CD8-positive, alpha-beta memory T cell (primary cell): ENCODE measurements at regions not wholly inside any gene's neighbourhood (a gene's known extent, or its start where the extent isn't known, plus 50 kb on each side); places are given as distances from the start of the nearest gene placed in this dataset.

Experiments
- CTCF ChIA-PET: fragments of 350-600 bp; sonication (Branson Sonifier 250); formaldehyde crosslinking; loops from one replicate; lab custom pipeline; 2021; ENCODE audit warnings: antibody characterized with exemption; lab: Charles Lee
- POLR2A ChIA-PET: fragments of 350-600 bp; sonication (Branson Sonifier 250); formaldehyde crosslinking; loops from one replicate; lab custom pipeline; 2021; ENCODE audit warnings: antibody characterized with exemption; lab: Charles Lee
- DNase-seq, 5 donors: peaks; one replicate each; pipeline versions ENCODE4 v3.0.0 to v3.0.0-alpha.2; 2020 to 2022; ENCODE audit warnings: mixed read lengths in 1 of 5
- H3K27ac ChIP-seq: one replicate; pipeline ENCODE4 v1.7.0; 2013; ENCODE audit warnings: low read depth, mild to moderate bottlenecking, low read length, moderate library complexity
- H3K27me3 ChIP-seq: 2 replicates; pipeline ENCODE4 v1.7.0; 2013; ENCODE audit warnings: low read length, mild to moderate bottlenecking; ENCODE audit not compliant: insufficient read depth, poor library complexity, severe bottlenecking
- H3K36me3 ChIP-seq: 2 replicates; pipeline ENCODE4 v1.7.0; 2013; ENCODE audit warnings: mild to moderate bottlenecking, low read length, moderate library complexity; ENCODE audit not compliant: insufficient read depth
- H3K4me1 ChIP-seq: 2 replicates; pipeline ENCODE4 v1.7.0; 2013; ENCODE audit warnings: mild to moderate bottlenecking, low read length, moderate library complexity; ENCODE audit not compliant: insufficient read depth
- H3K4me3 ChIP-seq: 2 replicates; pipeline ENCODE4 v1.7.0; 2013; ENCODE audit warnings: mild to moderate bottlenecking, low read length
- H3K9me3 ChIP-seq: 2 replicates; pipeline ENCODE4 v1.7.0; 2013; ENCODE audit warnings: mild to moderate bottlenecking, low read length
- H3K27ac Mint-ChIP-seq, 8 donors: one replicate each; pipeline ENCODE4 v1.8.0; 2020 to 2021; ENCODE audit warnings: mixed read lengths in 8 of 8, mild to moderate bottlenecking in 6 of 8, inconsistent platforms in 3 of 8, moderate library complexity in 3 of 8
- H3K27me3 Mint-ChIP-seq, 2 donors: one replicate each; pipeline ENCODE4 v1.8.0; 2020 to 2021; ENCODE audit warnings: mixed read lengths in 2 of 2, mild to moderate bottlenecking in 1 of 2, moderate library complexity in 1 of 2
- H3K36me3 Mint-ChIP-seq, 3 donors: one replicate each; pipeline ENCODE4 v1.8.0; 2020 to 2021; ENCODE audit warnings: mixed read lengths in 3 of 3, inconsistent platforms in 1 of 3, mild to moderate bottlenecking in 1 of 3
- H3K4me1 Mint-ChIP-seq, 3 donors: one replicate each; pipeline ENCODE4 v1.8.0; 2020 to 2021; ENCODE audit warnings: mixed read lengths in 3 of 3, inconsistent platforms in 1 of 3, mild to moderate bottlenecking in 1 of 3
- H3K4me3 Mint-ChIP-seq, 7 donors: one replicate each; pipeline ENCODE4 v1.8.0; 2020 to 2021; ENCODE audit warnings: mixed read lengths in 7 of 7, mild to moderate bottlenecking in 6 of 7, moderate library complexity in 4 of 7, inconsistent platforms in 2 of 7
- H3K9me3 Mint-ChIP-seq, 5 donors: one replicate each; pipeline ENCODE4 v1.8.0; 2020 to 2022; ENCODE audit warnings: mixed read lengths in 5 of 5, mild to moderate bottlenecking in 3 of 5, moderate library complexity in 2 of 5, inconsistent platforms in 1 of 5

DNA sequence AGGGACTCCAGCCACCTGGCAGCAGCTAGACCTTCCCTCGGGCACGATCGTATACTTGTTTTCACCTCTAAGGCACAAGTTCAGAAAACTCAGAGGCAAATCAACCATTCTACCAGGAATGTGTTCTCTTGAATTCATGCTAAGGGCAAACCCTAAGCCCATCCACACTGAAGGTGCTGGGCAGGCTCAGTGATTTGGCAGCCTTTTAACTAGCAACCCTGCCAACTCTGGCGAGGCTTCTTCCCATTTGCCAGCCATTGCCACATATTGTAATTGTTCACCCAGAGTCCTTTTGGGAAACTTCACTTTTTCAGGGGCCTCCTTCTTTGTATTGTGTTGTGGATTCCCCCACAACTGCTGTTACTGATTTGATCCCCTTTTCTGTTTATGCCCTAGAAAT, 298.6 kb upstream of the LDB2 start:
- peaks cover 2 to 3% of the 10 kb centered on the region in 2 donors for H3K27me3 Mint-ChIP-seq
- no peaks in the 10 kb centered on the region for H3K27me3 ChIP-seq
- no peak overlapping the region for H3K27ac Mint-ChIP-seq
- peaks cover 0 to 2% (median 0%) of the 10 kb centered on the region in 5 donors for H3K9me3 Mint-ChIP-seq
- no peak overlapping the region for H3K4me3 ChIP-seq
- ChIA-PET POLR2A (no interaction called here), CTCF (no interaction called here)
- H3K36me3 Mint-ChIP-seq: no peaks in the 10 kb centered on the region
- no peak overlapping the region for H3K4me3 Mint-ChIP-seq
- no peak overlapping the region for H3K27ac ChIP-seq
- H3K4me1 ChIP-seq: no peaks in the 10 kb centered on the region
- no peaks in the 10 kb centered on the region for H3K4me1 Mint-ChIP-seq
- DNase-seq: no peak
- no peaks in the 10 kb centered on the region for H3K9me3 ChIP-seq
- H3K36me3 ChIP-seq: no peaks in the 10 kb centered on the region

DNA sequence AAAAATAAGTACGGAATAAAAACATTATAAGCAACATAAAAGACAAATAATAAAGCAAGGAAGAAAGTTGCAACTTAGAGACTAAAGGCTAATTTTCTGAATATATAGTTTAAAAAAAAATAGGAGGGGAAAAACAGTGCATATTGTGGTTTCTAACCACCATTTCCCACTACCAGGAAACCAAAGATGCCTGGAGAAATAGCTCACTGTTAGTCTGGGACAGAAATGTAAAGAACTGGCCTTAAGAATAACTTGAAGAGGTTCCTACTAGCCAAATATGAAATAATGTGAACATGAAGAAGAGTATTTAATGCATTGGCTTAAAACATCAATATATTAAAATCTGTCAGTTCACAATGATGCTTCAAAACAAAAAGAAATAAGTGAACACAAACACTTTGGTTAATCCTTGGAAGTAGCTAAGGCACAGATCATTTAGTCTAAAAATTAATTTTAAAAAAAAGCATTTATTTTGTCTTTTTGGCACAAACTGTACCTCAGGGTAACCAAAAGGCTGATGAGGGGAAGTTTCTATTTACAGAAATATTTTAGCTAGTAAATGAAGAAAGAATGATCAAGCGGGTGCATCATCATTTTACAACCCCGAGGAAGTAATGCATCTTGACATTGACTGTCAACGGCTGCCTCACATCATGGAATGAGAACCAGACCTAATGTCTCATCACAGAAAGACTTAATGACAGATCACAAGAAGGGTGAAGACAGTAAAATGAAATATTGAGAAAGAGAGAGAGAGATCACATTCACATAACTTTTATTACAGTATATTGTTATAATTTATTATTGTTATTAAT, 297.2 kb upstream of the LDB2 start:
- no peak overlapping the region for H3K27ac ChIP-seq

DNA sequence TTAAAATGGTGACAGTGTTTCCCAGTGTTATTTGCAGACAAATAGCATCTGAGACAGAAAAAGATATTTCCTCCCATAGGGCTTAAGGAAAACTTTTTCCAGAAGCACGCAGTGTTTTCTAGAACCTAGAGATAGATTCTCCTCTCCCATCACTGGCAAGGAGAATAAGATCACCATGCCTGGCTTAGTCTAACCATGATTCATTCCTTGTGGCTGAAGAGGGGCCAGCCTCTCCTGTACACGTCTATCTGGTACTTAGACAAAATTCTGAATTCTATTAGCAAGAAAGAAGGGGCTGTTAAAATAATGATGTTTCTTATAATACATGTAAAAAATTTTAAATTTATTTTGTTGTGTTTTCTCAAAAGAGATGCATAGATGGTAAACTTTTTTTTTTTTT, 296.1 kb upstream of the LDB2 start:
- no peaks in the 10 kb centered on the region for H3K4me1 Mint-ChIP-seq
- POLR2A ChIA-PET: no interaction called here
- H3K36me3 ChIP-seq: no peaks in the 10 kb centered on the region
- H3K36me3 Mint-ChIP-seq: no peaks in the 10 kb centered on the region
- H3K27me3 ChIP-seq: no peaks in the 10 kb centered on the region
- peaks cover 0 to 5% (median 0%) of the 10 kb centered on the region in 5 donors for H3K9me3 Mint-ChIP-seq
- no peak overlapping the region for H3K4me3 Mint-ChIP-seq
- H3K4me1 ChIP-seq: no peaks in the 10 kb centered on the region
- no peak overlapping the region for H3K4me3 ChIP-seq
- peaks cover 0 to 2% of the 10 kb centered on the region in 2 donors for H3K27me3 Mint-ChIP-seq
- no peak for DNase-seq
- CTCF ChIA-PET: no interaction called here
- no peaks in the 10 kb centered on the region for H3K9me3 ChIP-seq
- H3K27ac ChIP-seq: no peak overlapping the region
- H3K27ac Mint-ChIP-seq: no peak overlapping the region

More for the DNA sequence above, 297.2 kb upstream of the LDB2 start:
- Histone ChIP-seq H3K9me3 (no peaks in the 10 kb centered on the region), H3K36me3 (no peaks in the 10 kb centered on the region), H3K4me3 (no peak overlapping the region), H3K4me1 (no peaks in the 10 kb centered on the region), H3K27me3 (no peaks in the 10 kb centered on the region)
- Mint-ChIP-seq H3K9me3 (peaks cover 0 to 2% (median 0%) of the 10 kb centered on the region in 5 donors), H3K36me3 (no peaks in the 10 kb centered on the region), H3K4me3 (no peak overlapping the region), H3K27ac (no peak overlapping the region), H3K27me3 (peaks cover 0 to 2% of the 10 kb centered on the region in 2 donors), H3K4me1 (no peaks in the 10 kb centered on the region)
- ChIA-PET CTCF (no interaction called here), POLR2A (no interaction called here)
- DNase-seq: no peak

DNA sequence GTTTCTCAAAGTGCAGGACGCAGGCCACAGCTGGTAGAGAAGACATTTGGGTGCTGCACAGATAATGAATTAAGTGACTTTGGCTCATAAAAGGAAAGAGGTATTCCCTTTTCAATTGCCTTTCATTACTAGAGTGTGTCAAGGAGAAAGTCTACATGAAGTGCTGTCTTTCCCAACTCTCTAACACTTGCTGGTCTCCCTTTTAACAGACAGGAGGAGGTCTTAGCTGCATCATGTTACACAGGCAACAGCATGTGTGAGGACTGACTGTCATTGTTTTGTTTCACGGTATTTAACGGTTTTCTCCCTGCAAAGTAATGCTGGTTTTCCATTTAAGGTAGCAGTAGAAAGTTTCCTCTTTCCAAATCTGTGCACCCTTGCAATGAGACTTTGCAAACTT, 291.3 kb upstream of the LDB2 start:
- Histone ChIP-seq H3K27ac (no peak overlapping the region), H3K36me3 (no peaks in the 10 kb centered on the region), H3K27me3 (no peaks in the 10 kb centered on the region), H3K4me3 (no peak overlapping the region), H3K9me3 (no peaks in the 10 kb centered on the region), H3K4me1 (no peaks in the 10 kb centered on the region)
- DNase-seq: no peak
- ChIA-PET POLR2A (no interaction called here), CTCF (no interaction called here)
- H3K27me3 Mint-ChIP-seq: peaks cover 7% of the 10 kb centered on the region in 2 donors
- no peaks in the 10 kb centered on the region for H3K4me1 Mint-ChIP-seq
- peaks cover 0 to 5% (median 0%) of the 10 kb centered on the region in 5 donors for H3K9me3 Mint-ChIP-seq
- H3K36me3 Mint-ChIP-seq: no peaks in the 10 kb centered on the region
- H3K27ac Mint-ChIP-seq: no peak overlapping the region
- H3K4me3 Mint-ChIP-seq: no peak overlapping the region

DNA sequence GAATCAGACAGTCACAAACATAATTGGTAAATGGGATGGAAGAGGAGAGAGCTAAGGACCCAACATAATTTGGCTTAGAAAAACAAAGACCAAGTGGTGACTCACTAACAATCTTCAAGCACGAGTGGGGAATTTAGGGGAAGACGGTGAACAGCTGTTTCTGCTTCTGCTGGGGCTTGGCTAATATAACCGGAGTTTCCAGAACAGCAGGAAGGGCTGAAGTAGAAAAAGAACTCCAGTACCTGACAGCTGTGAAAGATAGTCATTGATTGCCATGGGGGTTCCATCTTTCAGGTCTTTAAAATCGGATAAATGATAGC, 290.9 kb upstream of the LDB2 start:
- no peaks in the 10 kb centered on the region for H3K36me3 Mint-ChIP-seq
- ChIA-PET CTCF (no interaction called here), POLR2A (no interaction called here)
- no peak overlapping the region for H3K27ac Mint-ChIP-seq
- peaks cover 7% of the 10 kb centered on the region in 2 donors for H3K27me3 Mint-ChIP-seq
- H3K36me3 ChIP-seq: no peaks in the 10 kb centered on the region
- H3K4me3 Mint-ChIP-seq: no peak overlapping the region
- no peaks in the 10 kb centered on the region for H3K4me1 Mint-ChIP-seq
- no peaks in the 10 kb centered on the region for H3K27me3 ChIP-seq
- H3K27ac ChIP-seq: no peak overlapping the region
- H3K4me1 ChIP-seq: no peaks in the 10 kb centered on the region
- no peaks in the 10 kb centered on the region for H3K9me3 ChIP-seq
- H3K9me3 Mint-ChIP-seq: peaks cover 0 to 5% (median 0%) of the 10 kb centered on the region in 5 donors
- DNase-seq: no peak
- no peak overlapping the region for H3K4me3 ChIP-seq

DNA sequence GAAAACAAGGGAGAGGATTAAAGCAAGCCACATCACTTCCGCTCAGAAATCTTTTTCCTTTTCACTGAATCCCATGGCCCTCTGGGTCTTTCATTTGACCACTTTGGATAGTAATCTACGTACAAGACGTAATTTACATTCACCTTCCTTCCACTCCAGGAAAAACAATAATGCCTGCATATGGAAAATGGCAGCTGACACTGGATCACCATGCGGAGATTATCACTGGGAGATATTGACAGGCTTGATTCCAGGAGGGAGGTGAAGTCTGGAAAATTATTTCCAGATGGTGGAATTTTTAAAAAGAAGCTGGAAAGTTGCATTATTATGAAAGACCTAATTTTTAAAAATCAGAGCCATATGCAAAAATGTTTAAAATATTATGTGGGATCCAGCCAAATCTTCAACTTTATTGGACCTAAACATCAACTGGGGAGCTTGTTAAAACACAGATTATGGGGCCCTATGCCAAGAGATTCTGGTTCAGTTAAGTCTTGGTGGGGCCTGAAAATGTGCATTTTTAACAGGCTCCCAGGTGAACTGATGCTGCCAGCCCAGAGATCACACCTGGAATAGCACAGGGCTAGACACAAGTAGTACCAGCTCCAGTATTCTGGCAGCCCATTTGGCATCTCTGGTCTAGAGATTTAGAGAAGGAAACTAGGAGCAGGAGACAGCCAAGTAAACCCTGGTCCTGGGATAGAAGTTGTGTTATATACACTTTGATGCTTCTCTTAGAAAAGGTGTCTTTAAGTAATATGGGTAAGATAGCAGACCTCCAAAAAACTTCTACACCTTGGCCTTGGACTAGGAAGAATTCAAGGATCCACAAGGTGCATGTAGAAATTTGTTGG, 290.3 kb upstream of the LDB2 start:
- H3K27ac Mint-ChIP-seq: no peak overlapping the region
- CTCF ChIA-PET: no interaction called here

DNA sequence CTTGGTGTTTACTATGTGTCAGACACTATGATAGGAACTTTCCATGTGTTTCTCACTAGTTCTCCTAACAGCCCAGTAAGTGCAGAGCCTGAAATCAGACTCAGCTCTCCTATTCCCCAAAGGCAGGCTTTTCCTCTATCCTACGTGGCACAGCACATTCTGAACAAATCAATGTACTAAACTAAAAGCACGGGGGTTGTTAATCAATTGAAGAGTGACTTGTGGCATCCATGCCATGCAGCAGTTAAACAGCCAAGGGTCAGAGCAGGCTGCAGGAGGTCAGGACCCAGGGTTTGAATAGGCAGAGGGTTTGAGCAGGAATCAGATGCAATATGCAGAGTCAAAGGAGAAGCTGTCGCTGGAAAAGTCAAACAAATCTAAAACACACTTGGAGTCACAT, 289.7 kb upstream of the LDB2 start:
- ChIA-PET CTCF (no interaction called here), POLR2A (no interaction called here)
- Histone ChIP-seq H3K9me3 (no peaks in the 10 kb centered on the region), H3K27ac (no peak overlapping the region), H3K4me1 (no peaks in the 10 kb centered on the region), H3K4me3 (no peak overlapping the region), H3K36me3 (no peaks in the 10 kb centered on the region), H3K27me3 (no peaks in the 10 kb centered on the region)
- no peak for DNase-seq
- Mint-ChIP-seq H3K27ac (no peak overlapping the region), H3K9me3 (peaks cover 0 to 5% (median 0%) of the 10 kb centered on the region in 5 donors), H3K4me1 (no peaks in the 10 kb centered on the region), H3K4me3 (no peak overlapping the region), H3K27me3 (peaks cover 7% of the 10 kb centered on the region in 2 donors), H3K36me3 (no peaks in the 10 kb centered on the region)

More for the DNA sequence above, 290.3 kb upstream of the LDB2 start:
- Histone ChIP-seq H3K4me3 (no peak overlapping the region), H3K27me3 (no peaks in the 10 kb centered on the region), H3K27ac (no peak overlapping the region), H3K9me3 (no peaks in the 10 kb centered on the region), H3K4me1 (no peaks in the 10 kb centered on the region), H3K36me3 (no peaks in the 10 kb centered on the region)
- Mint-ChIP-seq H3K9me3 (peaks cover 0 to 5% (median 0%) of the 10 kb centered on the region in 5 donors), H3K4me1 (no peaks in the 10 kb centered on the region), H3K36me3 (no peaks in the 10 kb centered on the region), H3K4me3 (no peak overlapping the region), H3K27me3 (peaks cover 7% of the 10 kb centered on the region in 2 donors)
- POLR2A ChIA-PET: no interaction called here
- DNase-seq: no peak

DNA sequence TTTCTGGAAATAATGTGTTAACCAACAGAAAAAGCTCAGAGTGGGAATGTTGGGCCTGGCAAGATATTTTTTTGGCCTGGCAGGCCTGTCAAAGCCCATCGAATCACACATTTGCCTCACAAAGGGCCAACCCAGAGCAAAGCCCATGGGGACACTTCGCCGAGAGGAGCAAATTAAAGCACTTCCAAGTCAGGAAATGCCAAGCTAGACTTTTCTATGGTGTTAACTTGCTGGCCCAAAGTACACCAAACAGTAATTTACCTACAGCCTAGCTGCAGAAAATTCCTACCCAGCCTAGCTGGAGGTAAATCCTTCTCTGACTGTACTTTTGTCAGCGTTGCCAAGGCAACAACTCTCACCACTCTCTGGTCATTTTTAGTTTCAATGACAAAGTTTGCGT, 288.6 kb upstream of the LDB2 start:
- DNase-seq: no peak
- CTCF ChIA-PET: no interaction called here
- no peak overlapping the region for H3K27ac ChIP-seq
- Mint-ChIP-seq H3K27ac (no peak overlapping the region), H3K9me3 (peaks cover 0 to 5% (median 0%) of the 10 kb centered on the region in 5 donors), H3K4me1 (no peaks in the 10 kb centered on the region), H3K4me3 (no peak overlapping the region), H3K27me3 (peaks cover 5 to 7% of the 10 kb centered on the region in 2 donors), H3K36me3 (no peaks in the 10 kb centered on the region)
- H3K4me3 ChIP-seq: no peak overlapping the region
- H3K4me1 ChIP-seq: no peaks in the 10 kb centered on the region
- POLR2A ChIA-PET: no interaction called here
- no peaks in the 10 kb centered on the region for H3K27me3 ChIP-seq
- H3K36me3 ChIP-seq: no peaks in the 10 kb centered on the region
- H3K9me3 ChIP-seq: no peaks in the 10 kb centered on the region
